Stimulated activated memory B cell treated with anti-CD40 and anti-IgM and Interleukin-4, amounts not matched to agents 10 μg/mL and 1 μg/mL and 100 μg/mL, for 72 hours (primary cell): ENCODE measurements at regions not wholly inside any gene's neighbourhood (a gene's known extent, or its start where the extent isn't known, plus 50 kb on each side); places are given as distances from the start of the nearest gene placed in this dataset.

Experiments used
- ATAC-seq: fragments of 150-1000 bp; cut with Tn5 transposase; 2 replicates; pipeline ENCODE4 v1.10.0; 2021
- H3K27ac Mint-ChIP-seq: one replicate; pipeline ENCODE4 v1.8.0; 2022; ENCODE audit warnings: mild to moderate bottlenecking, mixed read lengths
- H3K27me3 Mint-ChIP-seq: one replicate; pipeline ENCODE4 v1.8.0; 2022; ENCODE audit warnings: mixed read lengths
- H3K36me3 Mint-ChIP-seq: one replicate; pipeline ENCODE4 v1.8.0; 2022; ENCODE audit warnings: mixed read lengths
- H3K4me1 Mint-ChIP-seq: one replicate; pipeline ENCODE4 v1.8.0; 2022; ENCODE audit warnings: mixed read lengths
- H3K4me3 Mint-ChIP-seq: one replicate; pipeline ENCODE4 v1.8.0; 2022; ENCODE audit warnings: mild to moderate bottlenecking, moderate library complexity, mixed read lengths
- H3K9me3 Mint-ChIP-seq: one replicate; pipeline ENCODE4 v1.8.0; 2022; ENCODE audit warnings: mixed read lengths

DNA sequence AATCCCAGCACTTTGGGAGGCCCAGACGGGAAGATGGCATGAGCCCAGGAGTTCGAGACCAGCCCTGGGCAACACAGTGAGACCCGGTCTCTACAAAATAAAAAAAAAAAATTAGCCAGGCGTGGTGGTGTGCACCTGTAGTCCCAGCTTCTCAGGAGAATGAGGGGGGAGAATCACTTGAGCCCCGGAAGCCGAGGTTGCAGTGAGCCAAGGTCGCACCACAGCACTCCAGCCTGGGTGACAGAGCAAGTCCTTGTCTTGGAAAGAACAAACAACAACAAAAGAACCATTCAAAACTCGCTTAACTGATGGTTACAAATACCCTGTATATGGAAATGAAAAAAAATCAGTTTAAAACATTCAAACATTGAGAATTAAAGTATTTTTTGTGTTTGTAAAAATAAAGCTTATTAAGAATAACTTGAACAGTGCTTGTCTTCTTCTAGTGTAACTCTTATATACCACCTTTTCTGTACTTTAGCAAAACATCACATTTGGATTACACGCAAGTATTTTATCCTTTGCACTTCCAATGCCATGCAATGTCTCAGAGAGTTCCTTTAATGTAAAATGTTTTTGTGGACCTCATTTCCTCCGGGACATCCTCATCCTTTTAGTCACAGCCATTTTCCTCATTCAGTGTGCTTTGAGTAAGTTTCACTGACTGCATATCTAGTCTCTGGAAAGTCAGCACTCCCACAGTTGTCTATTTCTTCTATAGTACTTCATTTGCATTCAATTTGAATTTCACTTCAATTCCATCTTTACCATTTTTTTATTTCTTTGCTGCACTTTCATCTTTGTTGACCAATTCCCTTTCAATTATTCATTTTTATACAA is 113.0 kb upstream of the GOLGA8J start:
- Mint-ChIP-seq H3K27me3 (peaks cover 37% of the 10 kb centered on the region), H3K27ac (no peak overlapping the region), H3K4me1 (no peaks in the 10 kb centered on the region), H3K4me3 (no peak overlapping the region), H3K9me3 (peaks cover 9% of the 10 kb centered on the region), H3K36me3 (no peaks in the 10 kb centered on the region)
- no peak for ATAC-seq

DNA sequence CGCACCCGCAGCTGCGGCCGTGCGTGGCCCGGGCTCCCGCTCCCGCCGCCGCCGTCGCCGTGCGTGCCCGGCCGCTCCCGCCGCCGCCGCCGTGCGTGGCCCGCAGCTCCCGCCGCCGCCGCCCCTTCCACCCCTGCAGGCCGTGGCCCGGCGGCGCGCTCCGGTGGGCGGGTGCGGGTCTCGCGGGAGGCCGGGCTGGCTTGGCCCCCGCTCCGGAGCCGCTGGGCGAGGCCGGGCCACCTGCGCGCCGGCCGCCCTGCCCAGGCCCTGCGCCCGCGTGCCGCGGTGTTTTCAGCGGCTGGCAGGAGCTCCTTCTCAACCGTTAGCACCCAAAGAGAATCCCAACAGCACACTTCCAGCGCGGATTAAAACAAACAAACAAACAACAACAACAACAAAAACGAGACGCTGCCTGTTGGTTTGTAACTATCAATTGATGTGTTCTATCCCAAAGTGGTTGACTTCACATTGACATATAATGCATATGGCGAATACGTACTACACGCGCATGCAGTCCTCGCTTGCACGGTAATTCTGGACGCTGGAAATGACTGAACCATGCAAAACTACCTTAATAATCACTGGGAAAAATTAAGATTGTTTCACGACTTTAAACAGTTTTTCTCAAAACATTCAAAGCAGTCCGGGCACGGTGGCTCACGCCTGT is 113.7 kb upstream of the GOLGA8J start:
- no peaks in the 10 kb centered on the region for H3K4me1 Mint-ChIP-seq
- H3K27me3 Mint-ChIP-seq = peaks cover 37% of the 10 kb centered on the region
- peaks cover 5% of the 10 kb centered on the region for H3K9me3 Mint-ChIP-seq
- H3K36me3 Mint-ChIP-seq = no peaks in the 10 kb centered on the region
- ATAC-seq = no peak
- H3K27ac Mint-ChIP-seq = no peak overlapping the region
- H3K4me3 Mint-ChIP-seq = no peak overlapping the region

DNA sequence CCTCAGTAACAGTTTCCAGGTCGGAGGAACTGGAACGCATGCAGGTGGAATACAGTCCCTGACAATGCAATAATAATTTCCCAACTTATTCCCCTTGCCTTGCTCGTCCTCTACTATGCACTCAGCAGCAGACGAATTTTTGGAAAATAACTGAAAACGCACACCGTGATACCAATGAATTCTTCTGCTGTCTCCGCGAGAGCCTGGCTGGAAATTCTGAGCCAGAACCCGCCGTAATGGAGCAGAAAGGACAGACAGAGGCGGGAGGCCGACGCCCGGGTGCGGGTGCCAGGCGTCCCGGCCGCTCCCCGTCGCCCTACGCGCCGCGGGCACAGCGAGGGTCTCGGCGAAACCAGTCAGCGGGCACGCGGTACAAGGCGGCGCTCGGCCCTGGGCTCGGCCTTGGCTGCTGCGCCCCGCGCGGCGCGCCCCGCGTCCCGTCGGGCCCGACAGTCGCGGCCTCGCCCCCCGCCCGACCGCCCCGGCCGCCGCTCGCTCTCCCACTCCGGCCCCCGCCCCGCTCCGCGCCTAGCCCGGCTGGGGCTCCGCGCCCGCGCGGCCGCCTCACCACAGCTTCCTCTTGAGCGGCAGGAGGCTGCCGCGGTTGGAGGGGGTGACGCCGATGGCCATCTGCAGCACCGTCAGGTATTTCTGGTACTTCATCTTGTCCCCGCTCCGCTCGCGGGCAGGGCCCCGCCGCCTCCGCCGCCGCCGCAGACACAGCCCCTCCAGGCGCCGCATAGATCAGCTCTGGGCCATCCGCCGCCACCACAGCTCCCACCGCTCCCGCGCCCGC is 114.5 kb upstream of the GOLGA8J start:
- Mint-ChIP-seq H3K9me3 (peaks cover 5% of the 10 kb centered on the region), H3K4me1 (no peaks in the 10 kb centered on the region), H3K27ac (no peak overlapping the region), H3K27me3 (peaks cover 37% of the 10 kb centered on the region), H3K4me3 (no peak overlapping the region), H3K36me3 (no peaks in the 10 kb centered on the region)
- ATAC-seq = peak; percentile 41

DNA sequence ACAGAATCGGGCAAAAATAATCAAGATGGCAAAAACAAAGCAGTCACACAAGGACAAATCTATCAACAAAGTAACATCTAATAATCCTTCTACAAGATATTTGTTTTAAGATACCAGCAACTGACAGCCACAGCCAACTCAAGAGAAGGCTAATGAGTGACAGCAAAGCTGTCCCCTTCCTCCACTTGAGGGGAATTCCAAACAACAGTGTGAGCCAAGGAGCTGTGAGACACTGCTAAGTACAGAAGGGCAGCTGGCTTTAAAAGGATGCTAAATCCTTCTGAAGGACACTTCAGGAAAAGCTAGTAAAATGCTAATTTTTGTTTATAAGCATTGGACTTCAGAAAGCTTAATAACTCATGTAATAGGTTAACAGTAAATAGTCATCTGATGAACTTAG is 120.3 kb upstream of the GOLGA8J start:
- no peaks in the 10 kb centered on the region for H3K9me3 Mint-ChIP-seq
- H3K27me3 Mint-ChIP-seq = peaks cover 15% of the 10 kb centered on the region
- no peak overlapping the region for H3K27ac Mint-ChIP-seq
- no peak overlapping the region for H3K4me3 Mint-ChIP-seq
- H3K4me1 Mint-ChIP-seq = no peaks in the 10 kb centered on the region
- no peaks in the 10 kb centered on the region for H3K36me3 Mint-ChIP-seq
- ATAC-seq = no peak

DNA sequence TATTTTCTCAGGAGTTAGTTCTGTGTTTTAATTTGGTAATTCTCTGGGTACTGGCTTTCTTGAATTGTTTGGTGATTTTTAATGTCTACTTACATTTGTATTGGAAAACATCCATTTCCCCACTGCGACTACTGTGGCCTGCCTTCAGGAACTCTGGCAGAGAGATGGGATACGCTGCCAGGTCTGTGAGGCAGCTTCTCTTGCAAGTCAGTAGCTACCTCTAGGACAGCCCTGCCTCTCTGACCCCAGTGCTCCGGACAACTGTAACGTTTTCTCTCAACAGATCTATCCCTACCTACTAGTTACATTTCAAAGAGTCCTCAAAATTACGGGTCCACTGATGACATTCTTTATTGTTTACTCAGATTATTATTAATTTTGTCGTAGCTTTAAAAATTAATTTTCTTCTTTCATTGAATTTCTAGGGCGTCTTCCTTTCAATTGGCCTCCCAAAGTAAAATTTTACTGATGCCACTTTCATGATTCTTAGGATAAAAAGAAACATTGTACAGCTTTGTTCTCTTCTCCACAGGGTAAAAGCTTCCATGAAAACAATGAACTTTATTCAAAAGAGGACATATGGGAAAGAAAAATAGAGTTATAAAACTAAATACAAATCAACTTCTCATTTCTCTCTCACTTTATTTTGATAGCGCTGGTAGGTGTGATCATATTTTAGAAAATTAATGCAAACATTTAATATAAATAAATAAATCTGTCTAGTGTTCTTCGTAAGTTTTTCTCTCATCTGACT is 123.2 kb upstream of the GOLGA8J start:
- H3K27ac Mint-ChIP-seq = no peak overlapping the region
- no peak overlapping the region for H3K4me3 Mint-ChIP-seq
- H3K9me3 Mint-ChIP-seq = no peaks in the 10 kb centered on the region
- no peaks in the 10 kb centered on the region for H3K36me3 Mint-ChIP-seq
- ATAC-seq = no peak
- peaks cover 10% of the 10 kb centered on the region for H3K27me3 Mint-ChIP-seq
- no peaks in the 10 kb centered on the region for H3K4me1 Mint-ChIP-seq

DNA sequence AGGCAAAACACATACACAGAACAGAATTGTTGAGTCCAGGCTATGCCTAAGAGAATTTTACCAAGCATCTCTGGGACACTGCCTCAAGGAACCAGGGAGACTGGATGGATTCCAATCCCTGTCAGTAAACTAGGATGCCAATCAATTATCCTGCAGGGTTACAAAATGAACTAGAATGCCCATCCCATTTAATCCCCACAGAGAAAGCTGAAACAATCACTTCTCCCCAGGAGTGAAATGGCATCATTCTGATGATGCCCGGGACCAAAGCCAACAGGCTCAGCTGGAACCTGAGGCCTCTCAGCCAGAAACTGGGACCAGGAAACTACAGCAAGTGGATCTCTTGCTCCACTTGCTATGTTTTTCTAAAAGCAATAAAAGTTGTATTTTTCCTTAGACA is 130.0 kb upstream of the TJP1 start:
- ATAC-seq = no peak
- no peaks in the 10 kb centered on the region for H3K4me1 Mint-ChIP-seq
- H3K4me3 Mint-ChIP-seq = no peak overlapping the region
- no peak overlapping the region for H3K27ac Mint-ChIP-seq
- H3K9me3 Mint-ChIP-seq = peaks cover 5% of the 10 kb centered on the region
- no peaks in the 10 kb centered on the region for H3K27me3 Mint-ChIP-seq
- H3K36me3 Mint-ChIP-seq = no peaks in the 10 kb centered on the region

DNA sequence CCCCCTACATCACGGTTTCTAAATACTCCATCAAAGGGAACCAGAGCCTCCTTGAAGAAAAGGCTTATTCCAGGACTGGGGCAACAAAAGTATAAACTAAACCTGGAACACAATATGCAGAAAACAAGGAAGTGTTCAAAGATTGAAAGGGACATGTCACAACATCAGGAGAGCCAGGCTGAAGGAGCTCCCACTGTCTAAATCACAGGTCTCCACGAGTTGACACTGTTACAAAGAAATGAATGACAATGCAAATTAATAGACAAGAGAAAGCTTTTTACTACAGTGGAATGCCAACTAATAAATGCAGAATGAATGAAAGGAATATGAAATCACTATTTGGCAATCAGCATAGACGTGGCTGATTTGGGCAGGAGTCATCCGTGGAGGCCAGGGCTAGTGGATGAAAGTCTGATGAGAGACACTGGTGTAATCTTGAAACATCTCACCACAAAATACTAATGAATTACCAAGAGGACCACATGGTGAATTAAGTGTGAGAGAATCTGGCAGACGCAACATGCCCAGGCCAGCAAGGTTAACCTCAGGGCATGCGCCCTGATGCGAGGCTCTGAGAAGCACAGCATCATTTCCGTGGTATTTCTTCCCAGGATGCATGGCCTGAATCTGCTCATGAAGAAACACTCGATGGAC is 123.8 kb upstream of the TJP1 start:
- H3K9me3 Mint-ChIP-seq = peaks cover 5% of the 10 kb centered on the region
- ATAC-seq = no peak
- H3K36me3 Mint-ChIP-seq = no peaks in the 10 kb centered on the region
- no peaks in the 10 kb centered on the region for H3K27me3 Mint-ChIP-seq
- no peaks in the 10 kb centered on the region for H3K4me1 Mint-ChIP-seq
- H3K27ac Mint-ChIP-seq = no peak overlapping the region
- no peak overlapping the region for H3K4me3 Mint-ChIP-seq

DNA sequence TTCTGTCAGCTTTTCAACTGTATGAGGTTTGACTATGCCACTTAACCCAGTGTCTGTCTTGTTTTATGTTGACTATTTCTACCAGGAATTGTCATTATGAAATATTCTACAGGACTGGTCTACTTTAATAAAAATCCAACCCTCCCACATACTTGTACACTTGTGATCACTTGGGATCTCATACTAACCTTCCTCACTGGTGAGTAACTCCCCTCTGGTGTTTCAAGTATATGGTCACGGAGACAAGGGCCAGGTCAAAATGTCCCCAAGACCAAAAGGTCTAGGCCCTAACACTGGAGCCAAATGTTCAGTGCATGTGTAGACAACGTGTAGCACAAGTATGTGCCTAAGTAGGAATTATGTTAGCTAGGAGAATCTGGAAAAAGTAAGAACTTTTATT is 122.7 kb upstream of the TJP1 start:
- H3K36me3 Mint-ChIP-seq = no peaks in the 10 kb centered on the region
- no peak overlapping the region for H3K27ac Mint-ChIP-seq
- H3K27me3 Mint-ChIP-seq = no peaks in the 10 kb centered on the region
- no peaks in the 10 kb centered on the region for H3K9me3 Mint-ChIP-seq
- ATAC-seq = no peak
- H3K4me3 Mint-ChIP-seq = no peak overlapping the region
- no peaks in the 10 kb centered on the region for H3K4me1 Mint-ChIP-seq

DNA sequence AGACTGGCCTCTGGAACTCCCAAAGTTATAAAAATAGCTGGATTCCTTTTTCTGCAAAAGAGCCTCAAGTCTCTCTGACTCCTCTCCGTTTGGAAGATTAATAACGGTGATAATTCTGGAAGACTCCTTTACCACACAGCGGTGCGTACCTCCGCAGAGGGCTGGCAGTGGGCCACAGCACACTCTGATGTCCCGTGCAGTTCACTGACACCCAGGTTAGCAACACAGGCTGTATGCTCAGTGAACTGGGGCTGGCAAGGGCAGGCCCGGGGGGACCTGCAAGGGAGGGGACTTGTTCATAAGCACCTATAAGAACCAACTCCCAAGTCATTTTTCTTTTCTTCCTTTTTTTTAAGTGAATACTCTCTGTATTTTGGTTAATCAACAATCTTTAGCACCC is 120.3 kb upstream of the TJP1 start:
- H3K27ac Mint-ChIP-seq = no peak overlapping the region
- no peak for ATAC-seq
- H3K4me1 Mint-ChIP-seq = no peaks in the 10 kb centered on the region
- H3K9me3 Mint-ChIP-seq = no peaks in the 10 kb centered on the region
- no peaks in the 10 kb centered on the region for H3K27me3 Mint-ChIP-seq
- H3K36me3 Mint-ChIP-seq = no peaks in the 10 kb centered on the region
- H3K4me3 Mint-ChIP-seq = no peak overlapping the region

DNA sequence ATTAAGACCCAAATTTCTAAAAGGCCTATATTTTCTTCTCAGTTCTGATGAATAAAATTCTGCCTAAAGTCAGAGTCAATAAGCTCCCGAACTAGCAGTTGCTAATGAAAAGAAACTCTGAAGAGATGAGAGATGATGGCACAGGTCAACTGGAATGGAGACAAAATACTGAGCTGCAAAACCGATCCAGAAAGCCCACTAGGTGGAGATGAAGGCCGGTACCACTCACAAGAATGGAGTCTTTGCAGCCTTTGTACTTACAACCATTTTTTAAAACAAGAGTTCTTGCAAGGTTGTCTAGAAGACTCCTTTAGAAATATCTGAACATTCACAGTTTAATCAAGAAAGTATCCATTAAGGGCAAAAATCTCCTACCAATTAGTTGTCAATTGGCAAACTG is 119.9 kb upstream of the TJP1 start:
- Mint-ChIP-seq H3K27me3 (no peaks in the 10 kb centered on the region), H3K9me3 (no peaks in the 10 kb centered on the region), H3K27ac (no peak overlapping the region), H3K4me1 (no peaks in the 10 kb centered on the region), H3K36me3 (no peaks in the 10 kb centered on the region), H3K4me3 (no peak overlapping the region)
- no peak for ATAC-seq

DNA sequence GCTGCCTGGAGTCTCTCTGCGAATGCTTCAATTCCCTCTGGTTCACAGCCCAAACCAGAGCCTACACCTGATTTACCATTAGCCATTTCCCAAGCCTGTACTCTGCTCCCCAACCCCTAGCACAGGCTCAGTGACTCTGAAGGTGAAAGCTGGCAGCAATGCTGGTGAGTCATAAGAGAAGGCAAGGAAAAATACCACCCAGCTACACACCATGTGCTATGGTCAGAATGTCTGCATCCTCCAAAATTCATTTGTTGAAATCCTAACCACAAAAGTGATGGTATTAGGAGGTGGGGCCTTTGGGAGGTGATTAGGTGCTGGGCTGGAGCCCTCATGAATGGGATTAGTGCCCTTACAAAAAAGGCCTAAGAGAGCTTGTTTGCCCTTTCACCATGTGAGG is 117.1 kb upstream of the TJP1 start:
- Mint-ChIP-seq H3K4me1 (no peaks in the 10 kb centered on the region), H3K9me3 (no peaks in the 10 kb centered on the region), H3K4me3 (no peak overlapping the region), H3K36me3 (no peaks in the 10 kb centered on the region), H3K27me3 (peaks cover 10% of the 10 kb centered on the region), H3K27ac (no peak overlapping the region)
- no peak for ATAC-seq

DNA sequence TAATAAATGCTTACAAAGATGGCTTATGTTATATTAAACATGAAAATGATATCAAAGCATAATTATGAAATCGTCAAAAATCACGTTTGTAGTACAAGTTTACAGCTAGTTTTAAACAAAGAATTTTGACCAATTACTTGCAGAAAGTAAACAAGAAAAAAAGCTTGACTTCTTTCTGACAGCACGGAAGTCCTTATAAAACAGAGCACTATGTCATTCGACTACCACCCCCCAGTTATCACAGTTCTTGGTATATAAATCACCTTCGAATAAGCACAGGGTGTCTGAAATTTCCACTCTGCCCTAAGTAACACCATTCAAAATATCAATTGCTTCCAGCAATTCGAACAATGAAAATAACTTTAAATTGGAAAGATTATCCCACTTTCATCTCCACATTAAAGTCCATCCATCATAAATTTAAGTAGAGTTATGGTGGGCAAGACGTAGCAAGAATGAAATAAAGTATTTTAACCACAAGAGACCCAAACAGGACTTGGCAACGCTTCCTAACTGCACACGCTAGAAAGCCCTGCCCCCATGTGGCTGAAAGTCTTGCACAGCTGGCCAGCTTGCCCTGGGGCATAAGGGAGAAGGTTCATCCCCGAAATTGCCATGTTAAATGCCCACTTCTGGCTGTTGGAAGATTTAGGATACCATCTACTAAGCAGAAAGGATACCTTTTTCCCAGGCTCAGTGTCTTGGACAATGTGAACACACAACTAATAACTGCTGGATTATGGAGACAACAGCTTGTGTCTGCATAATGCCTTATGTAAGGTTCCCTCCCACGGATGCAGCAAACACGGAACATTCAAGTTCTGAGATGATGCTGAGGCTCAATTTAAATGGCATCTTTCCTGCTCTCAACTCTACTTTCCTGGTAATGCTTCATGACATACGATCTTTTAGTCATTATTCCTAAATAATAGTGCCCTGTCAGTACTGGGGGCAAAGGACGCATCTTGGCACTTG is 116.4 kb upstream of the TJP1 start:
- Mint-ChIP-seq H3K36me3 (no peaks in the 10 kb centered on the region), H3K9me3 (no peaks in the 10 kb centered on the region), H3K4me3 (no peak overlapping the region), H3K4me1 (no peaks in the 10 kb centered on the region), H3K27me3 (peaks cover 10% of the 10 kb centered on the region), H3K27ac (no peak overlapping the region)
- ATAC-seq = no peak

DNA sequence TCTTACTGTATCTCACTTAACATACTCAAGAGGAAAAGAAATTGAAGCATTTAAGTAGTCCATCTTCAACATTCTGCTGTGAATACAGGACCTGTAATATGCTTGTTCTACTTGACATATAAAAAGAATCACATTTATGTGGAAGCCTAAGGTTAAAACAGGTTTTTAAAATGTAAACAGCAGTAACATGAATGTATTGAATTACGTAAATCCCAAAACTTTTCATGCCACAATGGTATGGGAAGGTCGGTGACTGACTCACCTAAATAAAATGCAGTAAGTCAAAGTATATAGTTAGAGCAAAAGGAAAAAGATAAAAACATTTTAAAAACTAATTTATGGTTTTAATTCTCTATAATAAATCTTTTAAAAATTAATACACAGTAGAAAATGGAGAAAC is 115.7 kb upstream of the TJP1 start:
- H3K9me3 Mint-ChIP-seq = no peaks in the 10 kb centered on the region
- H3K4me3 Mint-ChIP-seq = no peak overlapping the region
- H3K4me1 Mint-ChIP-seq = no peaks in the 10 kb centered on the region
- no peak overlapping the region for H3K27ac Mint-ChIP-seq
- peaks cover 10% of the 10 kb centered on the region for H3K27me3 Mint-ChIP-seq
- ATAC-seq = no peak
- no peaks in the 10 kb centered on the region for H3K36me3 Mint-ChIP-seq
